NCI-H128 (cell line): ENCODE measurements at regions not wholly inside any gene's neighbourhood (a gene's known extent, or its start where the extent isn't known, plus 50 kb on each side); places are given as distances from the start of the nearest gene placed in this dataset.

Experiments used
- DNase-seq: peaks from one replicate; lab custom pipeline; 2025; ENCODE audit not compliant: unreplicated experiment; lab: John Stamatoyannopoulos, UW

GRCh38 chr15:91553196-91553854 is 300.2 kb upstream of the SLCO3A1 start:
- peak; percentile 49 for DNase-seq

GRCh38 chr15:91555312-91555711 is 298.2 kb upstream of the SLCO3A1 start:
- no peak for DNase-seq

- no peak for DNase-seq
Observed at GRCh38 chr15:91556926-91557325, 296.6 kb upstream of the SLCO3A1 start.

GRCh38 chr15:91559066-91559465 is 294.4 kb upstream of the SLCO3A1 start:
- DNase-seq: no peak

GRCh38 chr15:91561371-91562100 is 292.0 kb upstream of the SLCO3A1 start:
- DNase-seq: no peak

- no peak for DNase-seq
Observed at GRCh38 chr15:91562698-91563097, 290.8 kb upstream of the SLCO3A1 start.

- no peak for DNase-seq
Observed at GRCh38 chr15:91564631-91565030, 288.9 kb upstream of the SLCO3A1 start.

GRCh38 chr15:91566141-91566540 is 287.4 kb upstream of the SLCO3A1 start:
- peak; percentile 33 for DNase-seq

GRCh38 chr15:91568036-91568435 is 285.5 kb upstream of the SLCO3A1 start:
- no peak for DNase-seq

- peak; percentile 84 for DNase-seq
Observed at GRCh38 chr15:91572110-91572509, 281.4 kb upstream of the SLCO3A1 start.

GRCh38 chr15:91576096-91576495 is 277.4 kb upstream of the SLCO3A1 start:
- no peak for DNase-seq

GRCh38 chr15:91578511-91578910 is 275.0 kb upstream of the SLCO3A1 start:
- DNase-seq: no peak

- no peak for DNase-seq
Observed at GRCh38 chr15:91584895-91585294, 268.6 kb upstream of the SLCO3A1 start.

GRCh38 chr15:91586560-91586959 is 266.9 kb upstream of the SLCO3A1 start:
- no peak for DNase-seq

GRCh38 chr15:91589360-91589759 is 264.1 kb upstream of the SLCO3A1 start:
- no peak for DNase-seq

- DNase-seq: no peak
Observed at GRCh38 chr15:91592567-91592966, 260.9 kb upstream of the SLCO3A1 start.

- DNase-seq: no peak
Observed at GRCh38 chr15:91593067-91593466, 260.4 kb upstream of the SLCO3A1 start.

- DNase-seq: no peak
Observed at GRCh38 chr15:91593653-91594052, 259.9 kb upstream of the SLCO3A1 start.

GRCh38 chr15:91599261-91599660 is 254.2 kb upstream of the SLCO3A1 start:
- DNase-seq: no peak

GRCh38 chr15:91603384-91604080 is 250.0 kb upstream of the SLCO3A1 start:
- DNase-seq: no peak

GRCh38 chr15:91604122-91604521 is 249.4 kb upstream of the SLCO3A1 start:
- DNase-seq: no peak

- DNase-seq: no peak
Observed at GRCh38 chr15:91605576-91605975, 247.9 kb upstream of the SLCO3A1 start.
